ENCODE measurements at regions not wholly inside any gene's neighbourhood (a gene's known extent, or its start where the extent isn't known, plus 50 kb on each side); places are given as distances from the start of the nearest gene placed in this dataset.
"Not testable (repeated sequence)": the region's sequence is repeated elsewhere in the genome, so short reads cannot be mapped to it uniquely, and the experiment has no call there.

GRCh38 chr3:75323936-75324335, 340.2 kb upstream of the FRG2C start:
- not testable (repeated sequence) for DNase-seq; H3K27me3 ChIP-seq (ENCODE audit: control insufficient read depth in 3 of 3, insufficient read depth in 3 of 3, low read length in 3 of 3); H3K4me1 ChIP-seq (ENCODE audit: control insufficient read depth in 3 of 3, insufficient read depth in 2 of 3, low read depth in 1 of 3, low read length in 2 of 3); H3K4me3 ChIP-seq (ENCODE audit: low read depth in 1 of 3, low read length in 3 of 3); FAIRE-seq; H3K27ac ChIP-seq (ENCODE audit: low read depth in 1 of 3, low read length in 2 of 3); H3K9me3 ChIP-seq (ENCODE audit: control insufficient read depth in 2 of 2, insufficient read depth in 1 of 2, low read depth in 1 of 2, low read length in 1 of 2); H3K36me3 ChIP-seq (ENCODE audit: control insufficient read depth in 3 of 3, insufficient read depth in 2 of 3, low read depth in 1 of 3, low read length in 3 of 3)
- 50 to 66% (median 54%) methylated on average over 2 of the region's 2 CpGs for WGBS, 3 donors

DNA sequence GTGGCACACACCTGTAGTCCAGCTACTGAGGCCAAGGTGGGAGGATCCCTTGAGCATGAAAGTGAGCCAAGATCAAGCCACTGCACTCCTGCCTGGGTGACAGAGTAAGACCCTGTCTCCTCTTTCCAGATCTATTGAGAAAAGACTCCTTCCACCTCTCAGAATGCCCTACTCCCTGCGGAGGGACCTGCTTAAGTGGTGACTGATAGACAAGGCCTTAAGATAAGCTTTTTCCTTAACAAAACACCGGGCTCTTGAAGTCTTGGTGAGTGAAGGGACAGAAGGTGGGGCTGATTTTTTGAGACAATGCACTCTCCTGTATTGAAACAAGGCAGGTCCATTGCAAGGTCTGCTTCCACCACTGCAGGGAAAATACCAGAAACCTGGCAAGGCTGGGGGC, 338.4 kb upstream of the FRG2C start:
- 44 to 68% (median 62%) methylated on average over 2 of the region's 2 CpGs for WGBS, 3 donors
- no peaks in the 10 kb centered on the region for H3K4me1 ChIP-seq (ENCODE audit: control insufficient read depth in 3 of 3, insufficient read depth in 2 of 3, low read depth in 1 of 3, low read length in 2 of 3)
- no peaks in the 10 kb centered on the region for H3K9me3 ChIP-seq (ENCODE audit: control insufficient read depth in 2 of 2, insufficient read depth in 1 of 2, low read depth in 1 of 2, low read length in 1 of 2)
- H3K36me3 ChIP-seq (ENCODE audit: control insufficient read depth in 3 of 3, insufficient read depth in 2 of 3, low read depth in 1 of 3, low read length in 3 of 3), result no peaks in the 10 kb centered on the region
- FAIRE-seq, result no peak
- no peaks in the 10 kb centered on the region for H3K27me3 ChIP-seq (ENCODE audit: control insufficient read depth in 3 of 3, insufficient read depth in 3 of 3, low read length in 3 of 3)
- H3K4me3 ChIP-seq (ENCODE audit: low read depth in 1 of 3, low read length in 3 of 3), result no peak overlapping the region
- DNase-seq, result no peak
- no peak overlapping the region for H3K27ac ChIP-seq (ENCODE audit: low read depth in 1 of 3, low read length in 2 of 3)

DNA sequence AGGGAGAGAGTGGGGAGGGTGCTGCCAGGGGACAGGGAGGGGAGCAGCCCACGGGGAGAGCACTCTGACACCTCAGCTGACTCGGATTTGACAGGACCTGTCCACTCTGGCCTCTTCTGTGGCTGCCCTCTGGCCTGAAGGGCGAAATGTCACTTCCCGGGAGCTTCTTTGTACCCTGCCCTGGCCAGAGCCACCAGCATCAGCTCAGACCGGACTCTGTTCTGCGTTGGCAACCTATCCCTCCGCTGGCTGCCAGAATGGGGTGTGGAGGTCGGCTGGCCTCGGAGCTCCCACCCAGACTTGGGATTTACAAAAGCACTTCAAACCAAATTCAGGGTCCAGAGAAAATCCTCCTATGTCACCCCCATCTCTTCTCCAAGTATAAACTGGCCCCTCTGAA, 336.7 kb upstream of the FRG2C start:
- Histone ChIP-seq H3K4me1 (ENCODE audit: control insufficient read depth in 3 of 3, insufficient read depth in 2 of 3, low read depth in 1 of 3, low read length in 2 of 3) (no peaks in the 10 kb centered on the region), H3K27ac (ENCODE audit: low read depth in 1 of 3, low read length in 2 of 3) (no peak overlapping the region), H3K4me3 (ENCODE audit: low read depth in 1 of 3, low read length in 3 of 3) (no peak overlapping the region), H3K9me3 (ENCODE audit: control insufficient read depth in 2 of 2, insufficient read depth in 1 of 2, low read depth in 1 of 2, low read length in 1 of 2) (no peaks in the 10 kb centered on the region), H3K36me3 (ENCODE audit: control insufficient read depth in 3 of 3, insufficient read depth in 2 of 3, low read depth in 1 of 3, low read length in 3 of 3) (no peaks in the 10 kb centered on the region), H3K27me3 (ENCODE audit: control insufficient read depth in 3 of 3, insufficient read depth in 3 of 3, low read length in 3 of 3) (no peaks in the 10 kb centered on the region)
- no peak for FAIRE-seq
- WGBS, 3 donors, result 45 to 67% (median 54%) methylated on average over 9 of the region's 9 CpGs
- DNase-seq, result no peak

DNA sequence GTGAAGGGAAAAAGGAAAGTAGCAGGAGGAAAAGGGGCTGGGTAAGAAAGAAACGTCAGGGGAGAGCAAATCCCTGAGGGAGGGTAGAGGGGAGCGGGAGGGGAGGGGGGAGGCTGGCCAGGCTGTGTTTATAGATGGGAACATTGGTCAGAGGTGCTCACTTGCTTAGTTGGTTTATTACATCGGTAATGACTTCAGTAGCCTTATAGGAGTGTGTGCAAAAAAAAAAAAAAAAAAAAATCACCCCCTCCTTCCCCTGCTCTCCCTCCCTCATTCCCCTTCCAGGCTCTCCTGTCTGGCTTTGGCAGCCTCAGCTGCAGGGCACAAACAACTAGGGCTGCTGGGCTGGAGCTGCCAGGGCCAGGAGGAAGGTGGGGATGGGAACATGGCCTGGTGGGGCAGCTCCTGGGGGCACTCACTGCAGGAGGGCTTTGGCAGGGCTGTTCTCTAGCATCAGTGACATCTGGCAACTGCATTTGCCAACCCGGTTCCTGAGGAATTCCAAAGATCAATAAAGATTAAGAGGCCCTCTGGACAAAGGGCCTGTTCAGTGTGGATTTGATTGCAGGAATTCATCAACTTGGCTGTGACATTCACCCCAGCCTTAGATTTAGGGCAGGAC, 334.5 kb upstream of the FRG2C start:
- H3K27ac ChIP-seq (ENCODE audit: low read depth in 1 of 3, low read length in 2 of 3), result no peak overlapping the region
- FAIRE-seq, result no peak
- no peaks in the 10 kb centered on the region for H3K9me3 ChIP-seq (ENCODE audit: control insufficient read depth in 2 of 2, insufficient read depth in 1 of 2, low read depth in 1 of 2, low read length in 1 of 2)
- no peaks in the 10 kb centered on the region for H3K4me1 ChIP-seq (ENCODE audit: control insufficient read depth in 3 of 3, insufficient read depth in 2 of 3, low read depth in 1 of 3, low read length in 2 of 3)
- H3K27me3 ChIP-seq (ENCODE audit: control insufficient read depth in 3 of 3, insufficient read depth in 3 of 3, low read length in 3 of 3), result no peaks in the 10 kb centered on the region
- no peaks in the 10 kb centered on the region for H3K36me3 ChIP-seq (ENCODE audit: control insufficient read depth in 3 of 3, insufficient read depth in 2 of 3, low read depth in 1 of 3, low read length in 3 of 3)
- 24 to 45% (median 43%) methylated on average over 3 to 4 of the region's 4 CpGs for WGBS, 3 donors
- DNase-seq, result no peak
- no peak overlapping the region for H3K4me3 ChIP-seq (ENCODE audit: low read depth in 1 of 3, low read length in 3 of 3)

GRCh38 chr3:75330446-75330845, 333.7 kb upstream of the FRG2C start:
- H3K9me3 ChIP-seq (ENCODE audit: control insufficient read depth in 2 of 2, insufficient read depth in 1 of 2, low read depth in 1 of 2, low read length in 1 of 2); H3K36me3 ChIP-seq (ENCODE audit: control insufficient read depth in 3 of 3, insufficient read depth in 2 of 3, low read depth in 1 of 3, low read length in 3 of 3); DNase-seq; H3K4me1 ChIP-seq (ENCODE audit: control insufficient read depth in 3 of 3, insufficient read depth in 2 of 3, low read depth in 1 of 3, low read length in 2 of 3); H3K4me3 ChIP-seq (ENCODE audit: low read depth in 1 of 3, low read length in 3 of 3); FAIRE-seq; H3K27ac ChIP-seq (ENCODE audit: low read depth in 1 of 3, low read length in 2 of 3); H3K27me3 ChIP-seq (ENCODE audit: control insufficient read depth in 3 of 3, insufficient read depth in 3 of 3, low read length in 3 of 3): not testable (repeated sequence)

DNA sequence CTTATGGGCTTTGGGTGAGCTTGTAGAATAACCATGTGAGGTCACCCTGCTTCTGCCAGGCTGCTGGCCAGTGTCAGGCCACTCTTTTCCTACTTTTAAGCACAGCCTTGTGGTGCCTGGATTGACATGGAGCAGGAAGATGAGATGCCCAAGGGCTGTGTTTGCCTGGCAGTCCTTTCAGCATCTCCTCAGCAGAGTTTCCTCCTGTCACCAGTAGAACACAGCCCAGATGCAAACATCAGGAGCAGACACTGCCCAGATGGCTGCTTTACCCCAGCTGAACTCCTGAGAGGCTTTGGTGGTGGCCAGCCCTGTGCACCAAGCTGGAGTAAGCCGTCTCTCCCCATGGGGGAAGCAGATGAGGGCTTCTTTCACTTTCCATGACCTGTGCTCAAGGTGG, 332.0 kb upstream of the FRG2C start:
- not testable (repeated sequence) for H3K27me3 ChIP-seq (ENCODE audit: control insufficient read depth in 3 of 3, insufficient read depth in 3 of 3, low read length in 3 of 3); FAIRE-seq; H3K27ac ChIP-seq (ENCODE audit: low read depth in 1 of 3, low read length in 2 of 3); H3K4me3 ChIP-seq (ENCODE audit: low read depth in 1 of 3, low read length in 3 of 3); DNase-seq; H3K9me3 ChIP-seq (ENCODE audit: control insufficient read depth in 2 of 2, insufficient read depth in 1 of 2, low read depth in 1 of 2, low read length in 1 of 2); H3K4me1 ChIP-seq (ENCODE audit: control insufficient read depth in 3 of 3, insufficient read depth in 2 of 3, low read depth in 1 of 3, low read length in 2 of 3); H3K36me3 ChIP-seq (ENCODE audit: control insufficient read depth in 3 of 3, insufficient read depth in 2 of 3, low read depth in 1 of 3, low read length in 3 of 3)
- WGBS, 3 donors, result 72 to 83% (median 83%) methylated on average over 1 of the region's 1 CpG

GRCh38 chr3:75332794-75333193, 331.3 kb upstream of the FRG2C start:
- Histone ChIP-seq H3K4me1 (ENCODE audit: control insufficient read depth in 3 of 3, insufficient read depth in 2 of 3, low read depth in 1 of 3, low read length in 2 of 3) (no peaks in the 10 kb centered on the region), H3K27ac (ENCODE audit: low read depth in 1 of 3, low read length in 2 of 3) (no peak overlapping the region), H3K4me3 (ENCODE audit: low read depth in 1 of 3, low read length in 3 of 3) (no peak overlapping the region), H3K9me3 (ENCODE audit: control insufficient read depth in 2 of 2, insufficient read depth in 1 of 2, low read depth in 1 of 2, low read length in 1 of 2) (no peaks in the 10 kb centered on the region), H3K36me3 (ENCODE audit: control insufficient read depth in 3 of 3, insufficient read depth in 2 of 3, low read depth in 1 of 3, low read length in 3 of 3) (no peaks in the 10 kb centered on the region), H3K27me3 (ENCODE audit: control insufficient read depth in 3 of 3, insufficient read depth in 3 of 3, low read length in 3 of 3) (no peaks in the 10 kb centered on the region)
- 33 to 48% (median 45%) methylated on average over 2 of the region's 2 CpGs for WGBS, 3 donors
- FAIRE-seq, result no peak
- no peak for DNase-seq

GRCh38 chr3:75334299-75334698, 329.8 kb upstream of the FRG2C start:
- FAIRE-seq, result no peak
- 87 to 92% (median 89%) methylated on average over 3 of the region's 3 CpGs for WGBS, 3 donors

GRCh38 chr3:75337226-75337900, 326.8 kb upstream of the FRG2C start:
- H3K36me3 ChIP-seq (ENCODE audit: control insufficient read depth in 3 of 3, insufficient read depth in 2 of 3, low read depth in 1 of 3, low read length in 3 of 3), result no peaks in the 10 kb centered on the region
- no peak for DNase-seq
- FAIRE-seq, result no peak
- WGBS, 3 donors, result 54 to 69% (median 62%) methylated on average over 3 of the region's 3 CpGs
- no peaks in the 10 kb centered on the region for H3K9me3 ChIP-seq (ENCODE audit: control insufficient read depth in 2 of 2, insufficient read depth in 1 of 2, low read depth in 1 of 2, low read length in 1 of 2)
- H3K27ac ChIP-seq (ENCODE audit: low read depth in 1 of 3, low read length in 2 of 3), result no peak overlapping the region
- no peak overlapping the region for H3K4me3 ChIP-seq (ENCODE audit: low read depth in 1 of 3, low read length in 3 of 3)
- no peaks in the 10 kb centered on the region for H3K4me1 ChIP-seq (ENCODE audit: control insufficient read depth in 3 of 3, insufficient read depth in 2 of 3, low read depth in 1 of 3, low read length in 2 of 3)
- no peaks in the 10 kb centered on the region for H3K27me3 ChIP-seq (ENCODE audit: control insufficient read depth in 3 of 3, insufficient read depth in 3 of 3, low read length in 3 of 3)

More at GRCh38 chr3:75334299-75334698, 329.8 kb upstream of the FRG2C start:
- H3K27me3 ChIP-seq (ENCODE audit: control insufficient read depth in 3 of 3, insufficient read depth in 3 of 3, low read length in 3 of 3), result no peaks in the 10 kb centered on the region
- no peaks in the 10 kb centered on the region for H3K9me3 ChIP-seq (ENCODE audit: control insufficient read depth in 2 of 2, insufficient read depth in 1 of 2, low read depth in 1 of 2, low read length in 1 of 2)
- no peaks in the 10 kb centered on the region for H3K4me1 ChIP-seq (ENCODE audit: control insufficient read depth in 3 of 3, insufficient read depth in 2 of 3, low read depth in 1 of 3, low read length in 2 of 3)
- no peak overlapping the region for H3K4me3 ChIP-seq (ENCODE audit: low read depth in 1 of 3, low read length in 3 of 3)
- no peak for DNase-seq
- H3K27ac ChIP-seq (ENCODE audit: low read depth in 1 of 3, low read length in 2 of 3), result no peak overlapping the region
- H3K36me3 ChIP-seq (ENCODE audit: control insufficient read depth in 3 of 3, insufficient read depth in 2 of 3, low read depth in 1 of 3, low read length in 3 of 3), result no peaks in the 10 kb centered on the region

All from small intestine (tissue), 7 donors.